HEK293T (cell line): ENCODE measurements at regions not wholly inside any gene's neighbourhood (a gene's known extent, or its start where the extent isn't known, plus 50 kb on each side); places are given as distances from the start of the nearest gene placed in this dataset.
"Not testable (repeated sequence)": the region's sequence is repeated elsewhere in the genome, so short reads cannot be mapped to it uniquely, and the experiment has no call there.

ENCODE experiments used
- ARNT ChIP-seq: fragments of 450-650 bp; IDR thresholded peaks from 2 replicates; pipeline ENCODE4 v1.6.1; 2017; ENCODE audit warnings: mild to moderate bottlenecking
- CTBP1 ChIP-seq: fragments of 450-650 bp; IDR thresholded peaks from 2 replicates; pipeline ENCODE4 v1.6.1; 2016; ENCODE audit warnings: borderline replicate concordance
- FOXK2 ChIP-seq: fragments of 450-650 bp; IDR thresholded peaks from 2 replicates; pipeline ENCODE4 v1.6.1; 2016; ENCODE audit warnings: mild to moderate bottlenecking
- FOXM1 ChIP-seq: fragments of 450-650 bp; IDR thresholded peaks from 2 replicates; pipeline ENCODE4 v1.6.1; 2017; ENCODE audit warnings: mild to moderate bottlenecking, borderline replicate concordance
- HDGF ChIP-seq: fragments of 450-650 bp; IDR thresholded peaks from 2 replicates; pipeline ENCODE4 v1.6.1; 2017; ENCODE audit warnings: antibody characterized with exemption, borderline replicate concordance
- SP1 ChIP-seq: fragments of 450-650 bp; IDR thresholded peaks from 2 replicates; pipeline ENCODE4 v1.6.1; 2017
- SUZ12 ChIP-seq: fragments of 450-650 bp; IDR thresholded peaks from 2 replicates; pipeline ENCODE4 v1.6.1; 2016; ENCODE audit warnings: mild to moderate bottlenecking
- TARDBP ChIP-seq: fragments of 450-650 bp; IDR thresholded peaks from 2 replicates; pipeline ENCODE4 v1.6.1; 2016
- TF ChIP-seq, protein P1 (sequence below): fragments of 450-650 bp; IDR thresholded peaks from 2 replicates; pipeline ENCODE4 v1.6.1; 2016

DNA sequence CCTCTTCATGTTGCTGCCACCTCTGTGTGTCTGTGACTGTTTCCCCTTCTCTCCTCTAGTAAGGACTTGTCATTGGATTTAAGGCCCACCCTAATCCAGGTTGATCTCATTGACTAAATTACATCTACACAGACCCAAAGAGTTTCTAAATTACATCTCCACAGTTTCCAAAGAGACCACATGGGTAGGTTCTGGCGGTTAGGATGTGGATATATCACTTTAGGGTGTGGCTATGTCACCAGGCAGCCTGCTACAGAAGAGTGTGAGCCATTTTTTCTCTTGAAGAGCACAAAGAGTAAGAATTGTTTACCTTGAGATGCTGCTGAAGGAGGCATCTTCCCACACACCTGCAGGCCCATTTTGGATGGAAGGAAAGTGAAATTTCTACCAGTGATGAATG lies 128.6 kb downstream of the LAT start:
- TF ChIP-seq ARNT, SP1, HDGF, TARDBP, FOXK2, FOXM1, SUZ12, CTBP1: not testable (repeated sequence)
- TF ChIP-seq, protein P1, sequence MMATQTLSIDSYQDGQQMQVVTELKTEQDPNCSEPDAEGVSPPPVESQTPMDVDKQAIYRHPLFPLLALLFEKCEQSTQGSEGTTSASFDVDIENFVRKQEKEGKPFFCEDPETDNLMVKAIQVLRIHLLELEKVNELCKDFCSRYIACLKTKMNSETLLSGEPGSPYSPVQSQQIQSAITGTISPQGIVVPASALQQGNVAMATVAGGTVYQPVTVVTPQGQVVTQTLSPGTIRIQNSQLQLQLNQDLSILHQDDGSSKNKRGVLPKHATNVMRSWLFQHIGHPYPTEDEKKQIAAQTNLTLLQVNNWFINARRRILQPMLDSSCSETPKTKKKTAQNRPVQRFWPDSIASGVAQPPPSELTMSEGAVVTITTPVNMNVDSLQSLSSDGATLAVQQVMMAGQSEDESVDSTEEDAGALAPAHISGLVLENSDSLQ = not testable (repeated sequence)
